Astrocyte of the cerebellum (primary cell): ENCODE measurements at regions not wholly inside any gene's neighbourhood (a gene's known extent, or its start where the extent isn't known, plus 50 kb on each side); places are given as distances from the start of the nearest gene placed in this dataset.

ENCODE experiments used
- DNase-seq: peaks from one replicate; pipeline ENCODE4 v3.0.0-alpha.2; 2011; ENCODE audit warnings: low read depth
- H3K4me3 ChIP-seq: 2 replicates; pipeline ENCODE4 v1.5.1; 2011; ENCODE audit warnings: mild to moderate bottlenecking, low read depth, low read length, moderate library complexity
- in situ Hi-C: cut with HindIII; loops from 2 replicates; pipeline ENCODE4 v1.10.0; 2017; ENCODE audit warnings: low sequenced_read_pairs
- TF ChIP-seq, protein P1 (sequence below): IDR thresholded peaks from 2 replicates; pipeline ENCODE4 v1.5.1; 2012; ENCODE audit warnings: low read length, low read depth, moderate library complexity, mild to moderate bottlenecking; ENCODE audit errors: missing control alignments

DNA sequence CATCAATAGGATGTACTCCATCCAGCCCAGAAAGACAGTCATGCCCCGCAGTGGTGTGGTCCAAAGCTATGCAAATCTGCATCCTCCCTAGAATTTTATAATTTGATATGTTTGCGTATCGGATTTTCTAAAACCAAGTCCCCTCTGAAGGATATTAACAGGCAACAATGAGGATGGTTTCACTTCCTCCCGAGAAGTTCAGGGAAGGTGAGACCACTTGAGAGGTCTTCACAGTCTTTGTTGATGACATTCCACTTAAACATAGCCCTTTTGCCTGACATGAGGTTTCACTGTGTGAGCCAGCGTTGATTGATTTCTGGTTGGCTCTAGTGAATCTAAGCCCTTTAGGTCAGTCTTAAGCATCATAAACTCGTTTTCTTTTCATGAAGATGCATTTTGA is 276.1 kb downstream of the NR2F2 start:
- no peak for DNase-seq
- TF ChIP-seq, protein P1, sequence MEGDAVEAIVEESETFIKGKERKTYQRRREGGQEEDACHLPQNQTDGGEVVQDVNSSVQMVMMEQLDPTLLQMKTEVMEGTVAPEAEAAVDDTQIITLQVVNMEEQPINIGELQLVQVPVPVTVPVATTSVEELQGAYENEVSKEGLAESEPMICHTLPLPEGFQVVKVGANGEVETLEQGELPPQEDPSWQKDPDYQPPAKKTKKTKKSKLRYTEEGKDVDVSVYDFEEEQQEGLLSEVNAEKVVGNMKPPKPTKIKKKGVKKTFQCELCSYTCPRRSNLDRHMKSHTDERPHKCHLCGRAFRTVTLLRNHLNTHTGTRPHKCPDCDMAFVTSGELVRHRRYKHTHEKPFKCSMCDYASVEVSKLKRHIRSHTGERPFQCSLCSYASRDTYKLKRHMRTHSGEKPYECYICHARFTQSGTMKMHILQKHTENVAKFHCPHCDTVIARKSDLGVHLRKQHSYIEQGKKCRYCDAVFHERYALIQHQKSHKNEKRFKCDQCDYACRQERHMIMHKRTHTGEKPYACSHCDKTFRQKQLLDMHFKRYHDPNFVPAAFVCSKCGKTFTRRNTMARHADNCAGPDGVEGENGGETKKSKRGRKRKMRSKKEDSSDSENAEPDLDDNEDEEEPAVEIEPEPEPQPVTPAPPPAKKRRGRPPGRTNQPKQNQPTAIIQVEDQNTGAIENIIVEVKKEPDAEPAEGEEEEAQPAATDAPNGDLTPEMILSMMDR: no peak
- H3K4me3 ChIP-seq: no peak overlapping the region
- in situ Hi-C loops: no loop called here

DNA sequence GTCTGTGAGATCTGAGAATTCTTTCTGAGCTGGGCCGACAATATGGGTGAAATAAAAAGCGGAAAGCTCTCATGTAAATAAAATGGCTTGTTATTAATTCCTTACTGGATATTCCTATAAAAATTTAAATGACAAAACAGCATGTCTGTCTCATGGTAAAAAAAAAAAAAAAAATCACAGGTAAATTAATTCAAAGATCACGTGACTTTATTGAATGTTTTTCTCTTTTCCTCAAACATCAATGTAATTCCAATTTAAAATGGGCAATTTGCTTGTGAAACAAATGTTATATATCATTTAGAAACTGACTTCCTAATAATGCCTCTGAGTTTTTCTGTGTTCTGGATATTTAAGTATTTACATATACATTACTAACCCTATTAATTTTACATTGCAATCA is 280.3 kb downstream of the NR2F2 start:
- TF ChIP-seq, protein P1: no peak
- in situ Hi-C loops: no loop called here
- no peak for DNase-seq
- H3K4me3 ChIP-seq: no peak overlapping the region

DNA sequence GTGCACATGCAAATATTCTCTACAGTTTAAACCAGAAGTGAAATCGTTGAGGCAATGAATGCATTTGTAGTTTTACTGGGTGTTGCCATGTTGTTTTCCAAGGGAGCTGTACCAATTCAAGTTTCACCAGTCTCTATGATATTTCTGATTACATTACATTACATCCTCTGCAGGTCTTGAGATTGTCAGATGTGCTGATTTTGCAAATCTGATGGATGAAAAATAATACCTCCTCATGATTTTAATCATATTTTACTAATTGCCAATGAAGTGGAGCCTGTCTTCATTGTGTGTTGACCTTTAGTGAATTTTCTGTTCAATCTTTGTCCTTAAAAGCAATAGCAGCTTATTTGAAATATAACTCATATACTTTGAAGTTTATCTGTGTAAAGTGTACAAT is 282.4 kb downstream of the NR2F2 start:
- DNase-seq: no peak
- no peak overlapping the region for H3K4me3 ChIP-seq
- in situ Hi-C loops: no loop called here
- TF ChIP-seq, protein P1: no peak

DNA sequence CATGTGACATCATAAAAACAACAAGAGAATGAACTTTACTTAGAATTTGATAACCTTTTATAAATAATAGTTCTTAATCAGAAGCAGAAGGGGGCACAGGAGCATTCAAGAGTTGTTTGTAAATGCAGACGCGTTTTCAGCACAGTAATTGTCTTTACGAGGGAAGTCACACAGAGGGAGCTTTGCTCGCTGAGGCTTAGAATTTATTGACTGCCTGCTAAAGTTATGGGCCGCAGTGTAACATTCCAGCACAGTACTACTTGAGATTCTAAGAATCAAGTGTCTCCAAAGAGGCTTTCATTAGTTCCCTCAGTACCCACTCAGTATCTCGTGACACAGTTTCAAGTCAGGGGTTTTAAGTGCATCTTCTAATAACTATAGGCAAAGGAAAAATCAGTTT is 288.7 kb downstream of the NR2F2 start:
- DNase-seq: no peak
- H3K4me3 ChIP-seq: no peak overlapping the region
- in situ Hi-C loops: no loop called here
- TF ChIP-seq, protein P1: no peak

DNA sequence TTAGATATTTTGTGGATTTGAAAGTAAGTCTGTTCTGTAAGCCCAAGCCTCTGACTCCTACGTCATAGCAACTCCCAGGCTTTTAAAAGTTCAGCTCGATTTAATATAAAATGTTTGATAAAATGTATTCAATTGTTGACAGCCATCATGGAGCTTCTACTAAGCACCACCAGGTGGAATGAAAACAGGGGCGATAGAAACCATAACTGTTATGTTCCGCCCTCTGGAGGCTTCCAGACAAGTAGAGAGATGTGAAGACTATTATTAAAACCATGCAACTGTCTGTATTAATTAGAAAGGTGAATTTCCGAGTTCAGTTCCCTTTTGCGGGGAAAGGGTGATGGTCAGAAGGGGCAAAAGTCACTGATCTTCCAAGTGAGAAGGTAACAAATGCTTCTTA is 292.2 kb downstream of the NR2F2 start:
- no peak for DNase-seq
- TF ChIP-seq, protein P1: no peak
- in situ Hi-C loops: no loop called here
- no peak overlapping the region for H3K4me3 ChIP-seq

DNA sequence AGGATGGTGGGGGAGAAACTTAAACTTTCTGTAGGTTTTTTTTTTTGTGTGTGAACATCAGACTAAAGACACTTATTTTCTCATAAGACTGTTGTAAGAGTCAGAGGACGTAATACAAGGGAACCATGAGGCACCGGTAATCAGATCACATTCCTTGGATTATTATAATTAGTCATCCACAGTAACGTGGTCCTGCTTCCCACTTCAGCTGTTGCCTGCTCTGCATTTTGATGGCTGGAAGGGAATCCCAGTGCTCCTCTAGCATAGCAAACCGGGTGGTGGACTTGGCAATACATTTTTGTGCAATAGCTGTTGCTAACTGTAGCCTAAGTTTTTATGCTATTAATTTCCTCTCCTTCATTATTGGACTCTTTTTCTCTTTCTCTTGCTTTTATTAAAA is 294.8 kb downstream of the NR2F2 start:
- TF ChIP-seq, protein P1: no peak
- no peak overlapping the region for H3K4me3 ChIP-seq
- DNase-seq: no peak
- in situ Hi-C loops: no loop called here

DNA sequence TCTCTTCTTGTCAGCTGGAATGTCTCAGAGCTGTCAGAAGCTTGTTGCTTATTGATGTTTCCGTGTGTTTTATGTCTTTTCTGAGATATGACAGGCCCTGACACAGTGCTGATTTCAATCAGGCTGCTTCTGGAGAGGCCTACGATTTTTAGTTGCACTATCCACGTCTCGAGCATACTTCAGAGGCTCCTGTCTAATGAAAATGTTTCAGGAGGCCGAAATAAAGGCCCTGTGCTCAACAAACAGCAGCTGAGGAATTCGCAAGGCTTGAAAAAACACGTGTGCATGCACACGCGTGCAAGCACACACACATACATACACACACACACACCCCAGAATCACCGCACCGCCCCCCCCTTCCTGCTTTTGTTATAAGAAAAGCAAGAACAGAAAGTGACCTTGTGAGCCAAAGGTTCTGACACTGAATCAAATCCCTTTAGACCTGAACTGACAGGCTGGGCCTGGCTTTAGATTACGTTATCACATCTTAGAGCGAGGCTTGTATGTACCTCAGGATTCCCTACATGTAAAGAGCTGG is 296.6 kb downstream of the NR2F2 start:
- in situ Hi-C loops: no loop called here
- DNase-seq: no peak
- no peak overlapping the region for H3K4me3 ChIP-seq
- TF ChIP-seq, protein P1: no peak
